CD4-positive, alpha-beta T cell treated with Interleukin-15 for 4 hours (primary cell): ENCODE measurements at regions not wholly inside any gene's neighbourhood (a gene's known extent, or its start where the extent isn't known, plus 50 kb on each side); places are given as distances from the start of the nearest gene placed in this dataset.
"Not testable (repeated sequence)": the region's sequence is repeated elsewhere in the genome, so short reads cannot be mapped to it uniquely, and the experiment has no call there.

Experiments
- DNase-seq: peaks from one replicate; pipeline ENCODE4 v3.0.0-alpha.2; 2020; ENCODE audit warnings: low spot score

DNA sequence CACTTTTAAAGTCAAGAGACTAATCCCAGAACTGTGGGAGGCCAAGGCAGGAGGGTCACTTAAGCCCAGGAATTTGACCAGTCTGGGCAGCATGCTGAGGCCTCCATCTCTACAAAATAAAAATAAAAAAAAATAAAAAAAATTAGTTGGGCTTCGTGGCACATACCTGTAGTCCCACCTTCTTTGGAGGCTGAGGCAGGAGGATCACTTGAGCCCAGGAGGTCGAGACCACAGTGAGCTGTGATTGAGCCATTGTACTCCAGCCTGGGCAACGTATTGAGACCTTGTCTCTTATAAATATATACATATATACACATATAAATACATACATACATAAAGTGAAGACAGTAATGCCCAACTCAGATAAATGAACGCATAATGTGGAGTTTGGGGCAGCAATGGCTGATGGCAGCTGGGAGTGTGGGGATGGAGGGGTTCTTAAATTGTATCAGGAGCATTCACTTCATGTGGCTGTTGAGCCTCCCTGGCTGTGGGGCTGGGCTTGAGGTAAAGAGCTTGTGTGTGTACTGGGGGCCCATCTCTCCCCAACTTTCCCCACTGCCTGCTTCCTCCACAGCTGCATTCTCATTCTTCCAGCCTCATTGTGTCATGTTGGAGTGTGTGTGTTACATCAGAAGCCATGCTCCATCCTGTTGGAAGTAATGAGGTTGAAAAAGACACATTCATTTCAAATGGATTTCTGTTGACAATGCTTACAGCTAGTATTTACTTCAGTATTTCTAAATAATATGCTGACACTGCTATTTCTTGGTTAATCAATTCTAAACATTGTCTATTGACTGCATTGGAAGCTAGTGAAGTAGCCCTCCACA lies 96.5 kb upstream of the HS6ST1 start:
- DNase-seq: no peak

GRCh38 chr2:128415779-128416061 lies 97.1 kb upstream of the HS6ST1 start:
- DNase-seq: no peak

DNA sequence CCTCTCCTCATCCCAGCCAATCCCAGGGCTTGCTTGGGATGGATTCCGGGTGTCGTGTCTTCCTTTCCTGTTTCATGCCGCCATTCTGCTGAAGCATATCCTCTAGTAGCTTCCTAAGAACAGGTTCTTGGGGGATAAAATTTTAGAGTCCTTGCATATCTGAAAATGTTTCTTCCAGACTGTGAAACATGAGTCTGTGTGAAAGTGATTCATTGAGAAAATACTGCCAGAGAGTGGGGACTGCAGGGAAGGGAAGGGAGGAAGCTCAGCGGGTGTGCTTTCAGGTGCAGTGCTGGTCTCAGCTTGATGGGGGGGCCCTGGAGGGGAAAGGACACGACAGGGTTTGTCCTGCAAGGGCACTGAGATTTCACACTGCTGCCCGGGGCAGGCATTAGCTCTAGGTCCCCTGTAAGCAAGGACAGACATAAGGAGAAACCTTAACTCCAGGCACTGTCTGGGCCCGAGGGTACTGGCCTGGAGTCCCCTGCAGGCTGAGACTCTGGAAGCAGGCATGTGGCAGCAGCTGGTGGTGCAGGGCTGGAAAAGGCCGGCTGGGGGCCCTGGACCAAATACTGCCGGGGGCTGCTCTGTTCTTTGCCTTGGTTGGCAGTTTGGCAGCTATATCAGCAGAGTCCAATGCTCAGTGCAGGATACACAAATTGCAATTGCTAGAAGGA lies 97.6 kb upstream of the HS6ST1 start:
- DNase-seq: no peak

GRCh38 chr2:128416806-128417205 lies 98.1 kb upstream of the HS6ST1 start:
- no peak for DNase-seq

DNA sequence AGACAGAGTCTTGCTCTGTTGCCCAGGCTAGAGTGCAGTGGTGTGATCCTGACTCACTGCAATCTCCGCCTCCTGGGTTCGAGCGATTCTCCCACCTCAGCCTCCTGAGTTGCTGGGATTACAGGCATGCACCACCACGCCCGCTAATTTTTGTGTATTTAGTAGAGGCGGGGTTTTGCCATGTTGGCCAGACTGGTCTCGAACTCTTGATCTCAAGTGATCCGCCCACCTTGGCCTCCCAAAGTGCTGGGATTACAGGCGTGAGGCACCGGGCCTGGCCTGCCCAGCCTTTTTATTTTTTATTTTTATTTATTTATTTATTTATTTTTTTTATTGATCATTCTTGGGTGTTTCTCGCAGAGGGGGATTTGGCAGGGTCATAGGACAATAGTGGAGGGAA lies 98.6 kb upstream of the HS6ST1 start:
- not testable (repeated sequence) for DNase-seq

DNA sequence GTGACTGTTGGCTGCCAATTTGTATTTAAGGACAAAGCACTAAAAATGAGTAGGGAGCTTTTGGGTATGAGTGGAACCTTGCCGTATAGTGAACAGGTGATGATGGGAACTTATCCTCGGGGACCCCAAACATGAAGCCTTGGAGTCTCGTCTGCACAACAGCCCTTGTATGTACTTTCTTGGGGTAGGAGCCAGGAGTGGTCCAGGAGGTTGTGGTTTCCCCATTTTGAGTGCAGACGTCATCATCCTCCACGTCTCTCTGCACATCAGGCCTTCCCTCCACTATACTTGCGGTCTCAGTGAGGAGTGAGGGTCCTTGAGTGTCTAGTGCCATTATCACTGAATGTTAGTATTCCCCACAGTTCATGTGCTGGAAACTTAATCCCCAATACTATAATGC lies 101.5 kb upstream of the HS6ST1 start:
- DNase-seq: no peak

DNA sequence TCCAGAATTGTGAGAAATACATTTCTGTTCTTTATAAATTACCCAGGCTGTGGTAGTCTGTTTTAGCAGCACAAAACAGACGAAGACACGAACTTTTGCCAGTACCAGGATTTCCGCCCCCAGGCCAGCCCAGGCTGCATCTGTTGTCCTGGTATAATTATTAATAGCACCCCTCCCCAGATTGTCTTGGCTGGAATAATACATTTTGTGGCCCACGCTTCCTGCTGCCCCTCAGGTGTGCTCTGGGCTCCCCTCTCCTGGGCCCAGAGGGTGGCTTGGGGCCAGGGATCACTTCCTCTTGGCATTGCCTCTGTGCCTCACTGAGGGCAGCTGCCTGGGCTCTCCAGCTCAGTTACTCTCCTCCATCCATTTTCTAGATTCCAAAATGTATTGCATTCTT lies 102.1 kb upstream of the HS6ST1 start:
- DNase-seq: no peak

GRCh38 chr2:128421286-128421685 lies 102.6 kb upstream of the HS6ST1 start:
- no peak for DNase-seq

DNA sequence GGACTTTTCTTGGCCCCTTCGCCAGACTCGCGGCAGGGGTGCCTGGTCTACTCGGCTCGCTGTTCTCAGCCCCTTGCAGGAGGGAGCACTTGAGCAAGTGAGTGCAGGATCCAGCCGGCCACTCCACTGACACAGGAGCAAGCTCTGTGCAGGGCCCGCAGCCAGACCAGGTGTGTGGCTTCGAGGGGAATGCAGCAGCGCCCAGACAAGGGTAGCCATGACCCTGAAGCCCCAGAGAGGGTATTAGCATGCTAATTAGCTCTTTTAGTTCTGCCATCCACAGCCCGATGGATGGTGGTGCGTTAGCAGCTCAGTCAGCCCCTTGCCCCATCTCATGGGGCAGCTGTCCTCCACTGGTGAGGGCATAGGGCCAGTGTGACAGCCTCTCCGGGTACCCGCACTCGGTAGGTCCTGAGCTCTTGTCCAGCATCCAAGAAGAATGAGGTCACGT lies 103.2 kb upstream of the HS6ST1 start:
- no peak for DNase-seq

GRCh38 chr2:128422571-128422970 lies 103.9 kb upstream of the HS6ST1 start:
- no peak for DNase-seq

DNA sequence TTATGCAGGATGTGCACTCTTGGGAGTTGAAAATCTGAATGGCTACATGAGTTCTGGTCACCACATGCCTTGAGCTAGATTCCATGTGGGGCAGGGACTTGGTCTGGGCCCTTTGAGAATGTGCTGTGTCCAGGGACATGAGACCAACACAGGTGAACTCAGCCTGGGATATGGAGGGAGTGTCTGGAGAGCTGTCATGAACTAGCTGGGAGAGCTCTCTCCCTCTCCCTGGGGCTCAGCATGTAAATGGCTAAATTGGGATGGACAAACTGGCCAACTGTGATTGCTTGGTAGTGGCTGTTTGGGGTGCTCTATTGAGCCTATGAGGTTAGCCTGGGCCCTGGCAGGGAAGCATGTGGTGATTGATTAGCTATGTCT lies 105.1 kb upstream of the HS6ST1 start:
- no peak for DNase-seq

DNA sequence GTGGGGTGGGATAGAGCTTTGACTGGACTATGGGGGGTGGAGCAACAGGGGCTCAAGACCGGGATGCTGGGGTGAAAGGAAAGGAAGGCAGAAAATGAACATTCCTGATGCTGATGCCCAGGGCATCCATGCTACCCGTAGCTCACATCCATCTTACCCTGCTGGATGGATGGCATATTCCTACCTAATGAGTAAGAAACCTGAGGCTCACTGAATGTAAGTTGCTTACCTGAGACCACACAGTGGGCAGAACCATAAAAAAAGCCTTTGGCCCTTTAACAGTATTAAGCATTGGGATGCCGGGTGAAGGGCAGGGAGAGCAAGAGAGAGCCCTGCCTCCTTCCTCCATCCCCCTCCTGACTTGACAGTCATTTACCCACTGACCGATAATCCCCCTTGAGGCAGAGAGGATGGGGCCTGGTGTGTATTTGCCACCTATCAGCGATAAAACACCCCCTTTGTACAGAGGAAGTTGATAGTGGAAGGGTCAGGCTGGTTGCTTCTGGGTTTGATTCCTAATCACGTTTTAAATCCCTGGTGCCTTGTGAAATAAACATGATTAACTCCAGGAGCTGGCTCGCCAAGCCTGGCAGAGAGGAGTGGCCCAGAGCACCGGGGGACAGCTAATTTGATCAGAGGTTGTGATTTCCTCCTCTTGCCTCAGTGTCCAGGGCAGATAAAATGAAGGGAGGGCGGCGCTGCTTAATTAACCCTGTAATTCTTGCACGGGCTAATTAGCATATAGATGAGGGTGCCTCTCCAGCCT lies 105.9 kb upstream of the HS6ST1 start:
- no peak for DNase-seq

- no peak for DNase-seq
These were observed 106.5 kb upstream of the HS6ST1 start for GRCh38 chr2:128425216-128425615.

DNA sequence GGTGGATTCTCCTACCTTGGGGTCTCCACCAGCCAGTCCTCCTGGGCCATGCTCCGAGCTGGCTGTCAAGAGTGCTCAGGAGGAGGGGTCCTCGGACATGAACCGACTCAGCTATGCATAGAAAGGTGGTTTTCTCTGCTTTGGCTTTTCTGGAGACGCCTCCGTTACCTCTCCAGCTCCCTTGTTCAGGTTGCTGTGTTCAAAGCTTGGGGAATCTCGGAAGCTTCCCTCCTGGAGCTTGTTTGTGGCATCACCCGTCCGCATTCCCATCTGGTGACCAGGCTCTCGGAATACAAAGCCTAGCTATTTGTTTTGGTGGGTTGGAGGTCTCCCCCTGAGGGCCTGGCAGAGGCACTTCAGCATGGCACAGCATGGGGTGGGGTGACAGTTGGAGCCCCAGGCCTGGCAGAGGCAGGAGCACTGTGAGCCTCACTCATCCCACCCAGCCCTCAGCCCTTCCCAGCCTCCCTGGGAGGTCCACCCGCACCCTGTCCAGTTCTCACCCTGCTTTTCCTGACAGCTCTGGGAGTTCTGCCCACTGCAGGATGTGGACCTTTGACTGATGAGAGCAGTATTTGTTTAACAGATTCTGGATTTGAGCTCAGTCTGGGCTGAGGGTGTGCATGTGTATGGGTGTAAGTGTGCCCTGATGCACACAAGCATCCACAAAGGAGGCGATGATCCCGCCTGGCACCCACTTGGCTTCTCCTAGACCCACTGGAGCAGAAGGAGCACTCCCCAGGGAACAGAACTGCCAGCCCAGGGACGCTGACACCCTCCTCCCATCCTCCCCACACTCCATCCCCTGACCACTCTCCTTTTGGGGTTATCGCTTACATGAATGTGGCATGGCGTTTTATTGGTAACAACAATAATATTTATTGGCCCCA lies 107.3 kb upstream of the HS6ST1 start:
- DNase-seq: no peak

- no peak for DNase-seq
These were observed 108.7 kb upstream of the HS6ST1 start for GRCh38 chr2:128427413-128427755.

DNA sequence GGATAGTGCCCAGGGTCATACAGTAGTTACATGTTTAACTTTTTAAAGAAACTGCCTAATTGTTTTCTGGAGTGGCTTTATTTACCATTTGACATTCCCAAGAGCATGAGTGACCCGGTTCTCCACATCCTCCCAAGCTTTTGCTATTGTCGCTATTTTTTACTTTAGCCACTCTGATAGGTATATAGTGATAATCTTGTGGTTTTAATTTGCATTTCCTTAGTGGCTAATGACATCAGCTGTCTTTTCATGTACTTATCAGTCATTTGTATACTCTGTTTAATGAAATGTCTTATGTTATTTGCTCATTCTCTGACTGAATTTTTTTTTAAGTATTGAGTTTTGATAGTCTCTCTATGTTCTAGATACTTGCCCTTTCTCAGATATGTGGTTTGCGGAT lies 109.7 kb upstream of the HS6ST1 start:
- no peak for DNase-seq

- DNase-seq: no peak
These were observed 113.8 kb upstream of the HS6ST1 start for GRCh38 chr2:128432423-128432822.

GRCh38 chr2:128433911-128434550 lies 115.4 kb upstream of the HS6ST1 start:
- DNase-seq: no peak

GRCh38 chr2:128435576-128436478 lies 117.2 kb upstream of the HS6ST1 start:
- DNase-seq: no peak

DNA sequence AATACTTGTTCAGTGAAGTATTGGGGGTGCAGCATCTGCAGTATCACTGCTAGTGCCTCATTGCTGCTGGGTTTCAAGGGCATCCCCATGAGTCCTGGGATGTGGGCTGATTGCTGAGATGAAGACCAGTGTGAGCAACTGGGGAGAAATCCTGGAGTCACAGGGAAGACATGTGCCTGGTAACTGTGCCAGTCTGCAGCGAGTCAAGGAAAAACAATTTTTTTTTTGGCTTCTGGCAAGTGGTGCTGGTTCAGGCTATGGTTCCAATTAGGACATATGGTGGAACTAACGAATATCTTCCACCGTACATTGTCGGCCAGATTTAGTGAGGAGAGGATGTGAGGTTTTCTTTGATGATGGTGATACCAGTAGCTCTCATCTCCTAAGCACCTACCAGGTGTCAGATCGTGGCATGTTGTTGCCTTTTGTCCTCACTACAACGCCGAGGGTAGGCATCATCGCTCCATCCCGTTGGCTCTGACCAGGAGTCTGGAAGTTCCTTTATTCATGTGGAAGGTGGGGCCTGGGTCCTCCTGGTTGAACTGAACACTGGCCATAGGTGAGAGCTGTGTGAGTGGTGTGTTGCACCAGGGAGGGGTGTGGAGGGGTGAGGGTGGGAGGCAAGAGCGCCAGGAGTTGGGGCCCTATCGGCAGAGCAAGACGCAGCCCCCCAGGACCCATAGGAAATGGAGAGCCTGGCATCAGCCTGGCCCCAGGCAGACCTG lies 118.0 kb upstream of the HS6ST1 start:
- no peak for DNase-seq
